B cell (primary cell): ENCODE measurements at regions not wholly inside any gene's neighbourhood (a gene's known extent, or its start where the extent isn't known, plus 50 kb on each side); places are given as distances from the start of the nearest gene placed in this dataset.

ENCODE experiments used
- CTCF ChIP-seq: fragments of 200-600 bp; IDR thresholded peaks from one replicate; pipeline ENCODE4 v1.8.0; 2022; ENCODE audit warnings: antibody characterized with exemption, mild to moderate bottlenecking
- EZH2 ChIP-seq: IDR thresholded peaks from 2 replicates; pipeline ENCODE4 v1.6.1; 2012; ENCODE audit warnings: borderline replicate concordance, low read depth, mild to moderate bottlenecking, moderate library complexity, low read length; ENCODE audit not compliant: insufficient read depth, poor library complexity, severe bottlenecking

- no peak for TF ChIP-seq CTCF
- TF ChIP-seq EZH2 = no peak
These were observed 72.3 kb downstream of the SHANK2 start for GRCh38 chr11:71179877-71180605.
